NOMO-1 (cell line): ENCODE measurements at regions not wholly inside any gene's neighbourhood (a gene's known extent, or its start where the extent isn't known, plus 50 kb on each side); places are given as distances from the start of the nearest gene placed in this dataset.

Experiments
- DNase-seq, 2 experiments: peaks; one replicate each; lab custom pipeline; 2025; ENCODE audit not compliant: unreplicated experiment in 2 of 2; lab: John Stamatoyannopoulos, UW

DNA sequence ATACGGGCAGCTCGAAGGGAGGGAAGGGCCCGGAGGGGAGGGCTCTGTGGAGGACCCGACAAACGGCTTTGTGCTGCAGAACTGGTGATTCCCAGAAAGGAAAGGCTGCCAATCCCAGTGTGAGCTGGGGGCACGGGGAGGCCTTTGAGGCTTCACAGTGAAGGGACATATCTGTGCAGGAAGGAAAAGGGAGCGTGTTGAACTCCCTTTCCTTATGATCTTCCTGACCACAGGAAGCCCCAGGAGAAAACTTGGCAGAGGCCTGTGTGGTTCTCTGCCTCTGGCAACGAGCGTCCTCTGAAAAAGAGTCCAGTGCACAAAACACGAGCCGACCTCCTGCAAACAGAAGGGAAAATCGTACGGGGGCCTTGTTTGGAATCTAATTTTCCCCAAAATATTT lies 683.5 kb upstream of the SALL3 start:
- no peak for DNase-seq

DNA sequence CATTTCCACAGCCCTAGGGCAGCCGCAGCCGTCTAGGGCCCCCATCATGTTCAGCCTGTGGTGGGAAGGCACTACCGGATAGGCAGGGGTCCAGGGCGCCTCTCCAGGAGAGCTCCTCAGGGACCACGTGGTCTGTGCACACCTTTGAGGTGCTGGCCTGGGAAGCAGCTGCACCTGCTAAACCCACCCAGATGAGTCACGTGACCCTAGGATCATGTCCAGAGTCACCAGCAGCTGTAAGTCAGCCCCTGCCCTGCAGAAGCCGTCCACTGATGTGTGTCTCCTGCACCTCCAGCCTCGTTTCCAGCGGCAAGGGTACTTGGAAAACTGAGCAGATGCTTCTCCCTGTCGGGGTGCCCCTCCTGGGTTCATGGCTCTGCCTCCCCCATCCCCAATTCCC lies 682.6 kb upstream of the SALL3 start:
- DNase-seq: no peak

DNA sequence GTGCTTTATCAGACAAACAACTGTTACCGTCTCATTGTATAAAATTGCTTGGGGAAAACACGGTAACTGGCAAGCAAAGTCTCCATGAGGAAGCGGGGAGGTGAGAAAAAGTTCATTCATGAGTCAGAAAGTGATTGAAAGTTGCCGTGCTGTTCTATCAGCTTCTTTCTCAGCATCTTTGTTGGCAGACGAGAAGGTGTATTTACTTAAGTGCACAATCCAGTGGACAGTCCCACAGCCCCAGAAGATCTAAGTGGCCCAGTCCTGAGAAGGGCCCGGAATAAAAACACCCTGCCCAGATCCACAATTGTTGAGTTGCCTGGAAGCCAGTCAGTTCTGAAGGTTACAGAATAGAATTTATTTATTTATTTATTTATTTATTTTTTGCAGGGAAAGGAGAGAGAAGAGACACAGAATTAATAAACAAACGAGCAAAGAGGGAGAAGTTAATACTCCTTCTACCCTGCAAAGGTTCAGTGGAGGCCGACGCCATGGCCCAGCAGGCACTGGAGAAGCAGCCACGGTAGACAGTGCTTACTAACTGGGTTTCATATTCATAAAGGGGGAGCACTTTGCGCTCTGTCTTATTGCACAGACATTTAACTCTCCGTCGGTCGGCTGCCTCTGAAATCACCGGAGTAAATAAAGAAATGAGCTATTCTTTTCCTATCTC lies 676.0 kb upstream of the SALL3 start:
- DNase-seq: no peak

DNA sequence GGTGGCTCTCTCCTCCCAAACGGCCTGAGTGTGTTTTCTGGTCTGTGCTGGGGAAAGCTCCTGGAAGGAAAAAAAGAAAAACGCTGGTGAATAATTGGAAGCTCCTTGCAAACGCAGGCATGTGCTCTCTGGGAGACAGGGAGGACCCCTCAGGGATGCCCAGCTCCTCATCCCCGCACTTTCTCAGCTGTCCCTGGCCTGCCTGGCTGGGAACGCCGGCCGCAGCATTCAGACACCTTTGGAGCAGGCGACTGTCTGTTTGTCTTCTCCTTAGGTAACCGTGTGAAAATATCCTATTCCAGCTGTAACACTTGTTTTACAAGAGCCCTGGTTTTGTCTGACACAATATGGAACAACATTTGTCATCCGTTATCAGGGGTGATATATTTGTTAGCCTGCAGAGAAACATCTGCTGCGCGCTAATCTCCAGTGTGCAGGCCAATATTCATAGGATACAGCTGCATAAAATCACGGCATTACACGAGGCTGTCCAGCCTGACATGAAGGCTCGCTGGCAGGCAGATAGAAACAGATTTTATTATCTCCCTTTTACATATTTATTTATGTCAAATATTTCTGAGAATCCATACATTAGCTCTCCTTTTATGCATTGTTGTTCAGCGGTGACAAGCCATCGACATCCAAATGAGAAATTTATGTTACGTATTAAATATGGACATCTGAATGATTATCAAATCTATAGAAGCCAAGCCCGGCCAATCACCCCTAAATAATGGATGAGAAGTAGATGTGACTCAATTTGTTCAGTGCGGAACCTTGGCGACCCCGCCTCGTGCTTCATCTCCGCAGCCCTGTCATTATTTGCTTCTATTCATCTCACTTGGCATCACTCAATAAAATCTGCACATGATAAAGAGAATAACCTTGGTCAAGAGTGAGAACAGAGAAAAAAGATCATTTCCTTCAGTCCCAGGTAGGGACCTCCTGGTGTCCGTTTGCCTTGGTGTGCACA lies 675.1 kb upstream of the SALL3 start:
- DNase-seq: no peak

DNA sequence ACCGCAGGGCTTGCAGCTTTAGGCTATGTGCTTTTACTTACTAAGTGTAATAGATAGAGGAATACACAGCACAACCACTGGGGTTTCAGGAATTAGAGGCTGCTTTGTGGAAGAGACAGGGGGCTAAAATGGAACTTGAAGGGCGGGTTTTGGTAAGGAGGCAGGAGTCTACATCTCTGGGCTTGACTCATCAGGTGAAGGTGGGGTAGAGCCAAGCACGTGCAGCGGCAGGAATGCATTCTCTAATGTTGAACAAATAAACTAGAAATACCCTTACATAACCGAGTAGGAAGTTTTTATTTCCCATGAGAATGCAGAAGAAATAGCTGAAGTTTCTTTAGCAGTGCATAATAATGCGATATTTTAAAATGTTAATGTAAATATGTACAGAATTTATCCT lies 673.8 kb upstream of the SALL3 start:
- no peak for DNase-seq

DNA sequence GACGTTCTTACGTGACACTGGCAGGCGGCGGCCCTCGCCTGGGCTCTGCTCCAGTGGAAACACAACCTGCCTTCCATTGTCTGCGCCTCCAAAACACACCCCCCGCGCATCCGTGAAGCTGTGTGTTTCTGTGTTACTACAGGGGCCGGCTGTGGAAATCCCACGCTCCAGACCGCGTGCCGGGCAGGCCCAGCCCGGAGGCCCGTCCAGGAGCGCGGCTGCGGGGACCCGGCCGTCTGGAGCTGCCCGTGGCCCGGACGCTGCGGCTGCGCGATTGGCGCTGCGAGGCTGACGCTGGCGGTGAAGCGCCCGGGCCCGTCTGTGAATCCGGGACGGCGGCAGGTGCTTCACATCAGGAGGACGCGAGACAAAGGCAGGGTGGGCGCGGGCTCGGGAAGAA lies 670.3 kb upstream of the SALL3 start:
- no peak for DNase-seq

DNA sequence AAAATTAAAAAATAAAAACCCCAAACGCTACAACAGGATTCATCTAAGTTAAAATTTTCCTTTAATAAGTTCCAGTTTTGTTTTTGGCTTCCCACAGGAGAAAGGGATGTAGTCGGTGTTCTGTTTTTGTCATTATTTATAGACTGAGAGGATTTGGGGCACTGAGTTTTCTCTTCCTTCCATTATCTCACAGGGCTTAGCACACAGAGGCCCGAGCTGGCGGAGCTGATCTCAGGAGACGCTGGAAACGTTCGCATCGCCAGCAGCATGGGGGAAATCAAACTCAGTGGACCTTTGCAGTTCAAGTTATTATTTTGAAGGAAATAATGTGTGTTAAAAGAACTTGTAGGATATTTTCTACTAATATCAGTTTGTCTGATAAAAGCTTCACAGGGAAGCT lies 669.7 kb upstream of the SALL3 start:
- no peak for DNase-seq

DNA sequence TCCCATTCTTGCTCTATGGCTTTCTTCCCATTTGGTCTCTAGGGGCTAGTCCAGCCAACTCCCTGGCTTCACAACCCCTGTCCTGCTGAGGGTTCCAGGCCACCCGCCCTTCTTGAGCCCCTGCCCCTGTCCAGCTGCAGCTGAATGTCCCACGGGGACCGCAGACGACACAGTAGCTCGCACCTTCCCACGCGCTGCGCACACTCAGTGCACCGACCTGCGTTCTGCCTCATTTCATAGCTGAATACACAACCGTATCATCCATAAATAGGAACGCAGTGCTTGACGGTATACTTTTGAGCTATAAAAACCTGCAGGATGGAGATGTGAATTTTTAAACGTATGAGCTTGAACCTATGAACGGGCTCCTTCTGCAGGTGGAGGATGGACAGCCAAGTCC lies 660.4 kb upstream of the SALL3 start:
- DNase-seq: no peak

DNA sequence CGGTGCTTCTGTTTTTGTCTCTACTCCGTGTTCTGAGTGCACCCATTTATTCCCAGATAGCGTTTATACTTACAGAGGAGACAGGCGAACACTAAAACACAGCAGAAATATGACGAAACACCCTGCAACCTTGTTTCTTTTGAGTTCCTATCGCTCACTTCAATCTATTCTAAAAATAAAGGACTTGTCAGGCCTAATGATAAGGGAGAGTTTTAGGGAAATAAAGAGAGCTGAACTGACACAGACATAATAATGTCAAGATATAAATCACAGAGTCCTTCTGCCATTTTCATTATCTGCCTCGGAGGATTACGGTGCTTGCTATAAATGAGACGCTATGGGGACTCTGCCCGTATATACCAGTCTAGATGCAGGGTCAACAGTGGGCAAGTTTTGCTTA lies 659.7 kb upstream of the SALL3 start:
- no peak for DNase-seq

DNA sequence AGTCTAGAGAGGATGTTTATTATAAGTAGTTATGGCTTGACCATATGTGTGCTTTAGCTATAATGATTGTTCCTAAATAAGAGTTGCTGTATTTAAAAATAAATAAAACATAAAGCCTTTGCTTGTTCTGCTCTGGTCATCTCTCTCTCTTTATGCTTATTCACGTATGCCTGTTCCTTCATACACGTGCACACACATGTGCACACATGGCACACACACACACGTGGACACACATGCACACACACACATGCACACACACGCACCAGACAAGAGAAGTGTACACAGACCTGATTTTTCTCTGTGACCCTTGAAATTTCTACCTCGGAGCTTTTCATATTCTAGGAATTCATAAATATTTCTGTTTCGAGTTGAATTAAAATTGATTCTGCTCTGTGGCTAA lies 658.2 kb upstream of the SALL3 start:
- no peak for DNase-seq

DNA sequence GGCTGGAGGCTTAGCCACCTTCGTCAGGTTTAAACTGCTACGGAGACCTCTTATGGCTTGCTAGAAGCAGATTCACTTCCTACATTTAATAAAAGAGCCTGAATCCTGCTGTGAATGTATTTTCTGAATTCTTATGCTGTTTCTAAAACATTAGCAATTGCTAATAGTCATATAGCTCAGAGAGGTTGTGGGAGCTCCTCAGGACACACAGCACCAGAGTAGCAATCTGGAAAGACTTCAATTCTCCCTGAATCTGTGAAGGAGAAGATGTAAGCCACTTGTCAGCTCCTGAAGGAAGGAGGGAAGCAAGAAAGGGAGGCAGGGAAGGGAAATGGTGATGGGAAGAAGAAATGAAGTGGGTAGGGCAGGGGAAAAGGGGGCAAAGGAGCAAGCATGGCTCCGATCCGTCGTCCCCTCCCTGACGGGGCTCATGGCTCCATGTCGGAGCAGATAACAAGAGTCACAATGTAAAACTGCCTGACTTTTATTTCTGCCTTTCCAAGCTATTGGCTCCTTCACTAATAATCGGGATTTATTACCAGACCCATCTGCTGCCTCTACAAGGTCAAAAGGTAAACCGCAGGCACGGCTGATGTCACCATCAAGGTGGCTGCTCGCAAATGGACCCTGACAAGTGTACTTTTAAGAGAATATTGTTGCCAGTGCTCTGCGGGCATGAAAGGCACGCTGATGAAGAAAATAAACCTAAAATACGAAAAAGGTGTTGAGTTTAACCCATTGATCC lies 656.0 kb upstream of the SALL3 start:
- DNase-seq: no peak

DNA sequence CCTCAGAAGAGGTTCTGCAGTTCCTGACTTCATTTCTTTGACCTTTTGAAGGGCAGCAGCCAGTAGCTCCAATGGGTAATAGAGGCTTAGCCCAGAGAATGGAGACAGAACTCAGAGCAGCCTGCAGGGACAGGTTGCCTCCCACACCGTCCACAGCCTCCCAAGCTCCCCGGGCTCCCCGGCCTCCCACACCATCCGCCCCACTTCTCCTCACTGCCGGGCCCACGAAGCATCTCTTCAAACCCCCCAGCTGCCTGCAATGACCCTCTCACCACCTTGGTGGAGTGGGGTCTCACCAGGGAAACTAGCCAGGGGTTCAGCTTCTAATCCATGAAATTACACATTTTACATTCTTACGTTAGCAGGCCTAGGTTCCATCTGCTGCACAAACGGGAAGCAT lies 652.0 kb upstream of the SALL3 start:
- DNase-seq: no peak

DNA sequence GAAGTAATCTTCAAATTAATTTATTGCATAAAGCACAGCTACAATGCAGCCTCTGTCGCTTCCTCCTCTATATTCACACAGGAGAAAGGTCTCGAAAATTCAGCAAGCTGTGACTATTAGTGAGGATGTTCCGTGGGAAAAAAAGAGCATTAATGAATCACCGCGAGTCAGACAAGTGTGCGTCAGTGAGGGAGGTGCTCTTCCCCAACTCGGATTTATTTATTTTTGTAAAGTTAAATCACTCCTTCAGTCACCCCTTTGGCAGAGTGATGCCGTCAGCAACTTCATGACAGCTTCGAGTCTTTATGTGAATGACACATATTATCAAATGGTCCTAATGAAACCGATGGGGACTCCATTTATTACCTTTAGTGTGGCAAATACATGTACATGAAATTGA lies 648.9 kb upstream of the SALL3 start:
- no peak for DNase-seq

DNA sequence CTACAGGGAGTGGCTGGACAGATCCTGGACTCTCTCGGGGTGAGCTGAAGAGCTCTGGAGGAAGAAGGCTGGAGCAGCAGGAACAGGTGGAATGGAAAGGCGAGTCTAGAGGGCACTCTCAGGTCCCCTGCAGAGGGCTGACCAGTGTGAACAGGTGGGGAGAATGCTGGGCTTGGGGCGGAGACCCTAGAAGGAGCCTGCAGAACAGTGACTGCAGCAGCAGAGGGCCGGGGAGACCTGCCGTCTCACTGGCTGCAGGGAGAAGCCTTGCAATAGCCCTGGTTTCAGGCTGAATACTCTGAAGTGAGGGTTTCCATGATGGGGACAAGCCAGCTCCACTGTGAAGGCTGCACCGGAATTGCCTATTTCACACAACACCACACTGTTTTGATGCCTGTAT lies 626.7 kb upstream of the SALL3 start:
- no peak for DNase-seq

DNA sequence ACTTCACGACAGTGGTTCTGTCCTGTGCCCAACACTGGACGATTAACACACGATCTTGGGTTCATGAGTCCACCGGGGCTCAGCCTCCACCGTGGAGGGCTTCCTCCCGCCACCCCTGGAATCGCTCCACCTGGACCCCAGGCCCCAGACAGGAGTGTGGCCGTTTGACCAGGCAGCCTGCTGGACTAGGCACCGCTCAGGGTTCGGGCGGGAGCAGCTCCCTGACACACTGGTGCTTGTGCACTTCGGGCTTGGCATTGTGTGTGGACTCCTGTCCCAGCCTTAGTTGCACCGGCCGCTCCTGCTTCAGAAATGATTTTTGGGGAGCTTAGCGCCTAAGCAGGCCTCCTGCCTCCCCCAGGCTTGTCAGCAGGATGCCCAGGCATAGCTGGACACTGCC lies 617.4 kb upstream of the SALL3 start:
- DNase-seq: no peak

DNA sequence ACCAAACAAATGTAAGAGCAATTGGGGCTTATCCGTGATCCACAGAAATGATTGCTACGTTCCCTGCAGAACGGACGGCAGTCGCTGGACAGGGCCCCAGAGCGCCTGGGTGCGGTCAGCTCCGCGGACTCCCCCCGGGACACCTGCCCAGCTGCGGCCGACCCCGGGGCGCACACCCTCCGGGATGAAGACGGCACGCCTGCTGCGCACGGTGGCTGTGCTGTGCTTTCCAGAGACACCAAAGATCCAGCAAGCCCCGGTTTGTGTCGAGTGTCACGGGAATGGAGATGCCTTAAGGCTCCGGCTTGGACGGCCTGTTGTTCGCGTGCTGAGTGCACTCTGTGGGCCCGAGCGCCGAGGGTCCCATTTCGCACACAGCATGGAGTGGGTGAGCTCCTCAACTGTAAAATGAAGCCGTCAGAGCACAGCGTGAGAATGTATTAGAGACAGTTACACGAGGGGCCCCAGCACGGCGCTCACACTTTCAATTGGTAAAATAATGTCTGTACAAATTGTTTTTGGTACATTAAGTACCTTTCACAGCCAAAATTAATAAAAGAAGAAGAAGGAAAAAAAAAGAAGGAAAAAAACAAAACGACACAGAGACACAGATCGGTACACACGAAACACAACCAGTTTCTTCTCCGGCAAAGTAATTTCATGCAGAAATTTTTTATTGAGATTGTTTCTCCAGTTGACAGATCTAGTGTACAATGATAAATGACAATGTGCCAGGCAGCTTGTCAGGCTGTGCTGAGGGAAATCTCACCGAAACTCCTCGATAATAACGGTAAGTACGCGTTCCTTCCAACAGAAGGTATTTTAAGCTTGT lies 615.8 kb upstream of the SALL3 start:
- no peak for DNase-seq

DNA sequence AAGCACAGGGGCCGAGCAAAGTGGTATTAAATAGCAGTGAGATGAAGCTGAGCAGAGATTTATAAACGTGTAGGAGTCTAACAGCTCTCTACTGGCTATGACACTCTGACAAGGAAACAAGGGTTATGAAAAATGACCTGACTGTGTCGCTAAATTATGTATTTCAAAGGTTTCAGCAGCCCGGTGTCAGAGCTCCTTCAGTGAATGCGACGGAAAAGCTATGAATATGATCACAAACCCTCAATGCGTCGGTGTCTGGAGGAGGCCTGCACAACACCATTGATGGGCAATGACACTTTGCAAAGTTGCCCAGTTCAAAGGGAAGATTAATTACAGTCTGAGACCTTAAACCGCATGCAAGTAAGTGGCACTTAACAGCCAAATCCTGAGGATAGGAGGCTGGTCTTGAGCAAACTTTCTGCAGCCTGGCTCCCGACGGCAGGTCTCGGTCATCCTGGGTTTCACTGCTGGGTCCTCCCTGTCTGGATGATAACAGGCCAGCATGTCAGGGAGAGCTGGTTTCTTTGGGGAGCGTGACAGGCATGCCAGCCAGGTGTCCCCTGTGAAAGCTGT lies 615.1 kb upstream of the SALL3 start:
- DNase-seq: no peak

DNA sequence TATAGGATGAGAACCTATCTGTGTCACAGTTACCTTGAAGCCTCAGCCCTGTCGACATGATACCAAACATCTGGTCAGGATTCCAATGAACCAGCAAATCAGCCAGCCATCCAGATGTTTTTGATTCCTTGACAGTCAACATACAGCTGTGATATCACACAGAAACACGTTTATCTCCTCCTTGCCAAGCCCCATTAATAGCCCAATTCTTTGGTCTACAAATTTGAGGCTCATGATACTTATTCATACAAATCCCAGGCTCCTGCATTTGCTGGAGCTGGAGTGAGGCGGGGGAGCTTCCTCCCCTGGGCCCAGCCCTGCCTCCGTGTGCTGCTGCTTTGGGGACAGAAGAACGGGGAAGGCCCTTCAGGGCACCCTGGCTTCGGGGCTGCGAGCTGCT lies 611.6 kb upstream of the SALL3 start:
- DNase-seq: no peak

DNA sequence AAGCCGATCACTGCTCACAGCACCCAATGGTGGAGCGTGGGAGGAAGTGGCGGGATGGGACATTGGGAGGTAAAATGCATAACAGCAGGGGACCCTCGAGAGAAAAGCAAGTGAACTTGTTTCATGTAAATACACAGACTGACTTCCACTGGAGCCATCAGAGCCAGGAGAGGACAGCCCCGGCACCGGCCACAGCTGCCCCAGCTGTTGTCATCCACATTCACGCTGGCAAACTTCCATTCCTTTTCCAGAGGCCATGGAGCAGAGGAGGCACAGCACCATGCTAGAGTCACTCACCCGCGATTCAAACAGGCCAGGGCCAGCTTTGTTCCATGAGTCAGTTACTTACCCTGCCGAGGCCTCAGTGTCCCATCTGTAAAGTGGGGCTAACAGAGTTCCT lies 610.9 kb upstream of the SALL3 start:
- DNase-seq: no peak

DNA sequence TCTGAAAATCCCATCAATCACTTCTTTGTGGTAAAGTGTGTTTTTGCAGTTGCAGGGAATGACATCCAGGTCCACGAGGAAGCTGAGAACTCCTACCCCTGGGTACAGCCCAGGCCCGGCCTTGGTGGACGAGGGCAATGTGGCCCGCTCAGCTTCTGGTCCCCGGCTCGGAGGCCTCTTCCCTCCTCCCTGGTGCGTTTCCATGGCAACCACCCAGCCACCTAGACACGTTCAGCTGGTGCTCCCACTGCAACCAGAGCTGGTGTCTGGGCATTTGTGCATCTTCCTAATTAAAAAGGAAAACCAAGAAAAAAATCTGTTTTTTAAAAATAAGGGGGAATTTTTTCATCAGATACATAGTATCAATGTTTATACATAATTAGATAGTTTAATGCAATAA lies 603.6 kb upstream of the SALL3 start:
- DNase-seq: no peak
